ENCODE measurements at regions not wholly inside any gene's neighbourhood (a gene's known extent, or its start where the extent isn't known, plus 50 kb on each side); places are given as distances from the start of the nearest gene placed in this dataset.

DNA sequence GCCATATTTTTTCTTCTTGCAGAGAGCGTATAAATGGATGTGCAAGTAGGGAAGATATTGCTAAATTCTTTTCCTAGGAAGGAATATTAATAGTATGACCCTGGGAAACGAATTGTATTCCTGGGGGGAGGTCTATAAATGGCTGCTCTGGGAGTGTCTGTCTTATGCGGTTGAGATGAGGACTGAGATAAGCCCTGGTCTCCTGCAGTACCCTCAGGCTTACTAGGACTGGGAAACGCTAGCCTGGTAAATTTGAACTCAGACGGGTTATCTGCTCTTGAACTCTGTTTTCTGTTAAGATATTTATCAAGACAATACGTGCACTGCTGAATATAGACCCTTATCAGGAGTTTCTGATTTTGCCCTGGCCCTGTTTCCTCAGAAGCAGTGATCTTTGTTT is 1126.4 kb upstream of the C9orf72 start:
- Histone ChIP-seq H3K4me3 (no peak overlapping the region), H3K27me3 (ENCODE audit: low read depth) (no peaks in the 10 kb centered on the region), H3K9me3 (peaks cover 12% of the 10 kb centered on the region), H3K27ac (no peak overlapping the region), H3K36me3 (no peaks in the 10 kb centered on the region), H3K4me1 (no peaks in the 10 kb centered on the region)
- no peak for ATAC-seq
- TF ChIP-seq, protein P1, sequence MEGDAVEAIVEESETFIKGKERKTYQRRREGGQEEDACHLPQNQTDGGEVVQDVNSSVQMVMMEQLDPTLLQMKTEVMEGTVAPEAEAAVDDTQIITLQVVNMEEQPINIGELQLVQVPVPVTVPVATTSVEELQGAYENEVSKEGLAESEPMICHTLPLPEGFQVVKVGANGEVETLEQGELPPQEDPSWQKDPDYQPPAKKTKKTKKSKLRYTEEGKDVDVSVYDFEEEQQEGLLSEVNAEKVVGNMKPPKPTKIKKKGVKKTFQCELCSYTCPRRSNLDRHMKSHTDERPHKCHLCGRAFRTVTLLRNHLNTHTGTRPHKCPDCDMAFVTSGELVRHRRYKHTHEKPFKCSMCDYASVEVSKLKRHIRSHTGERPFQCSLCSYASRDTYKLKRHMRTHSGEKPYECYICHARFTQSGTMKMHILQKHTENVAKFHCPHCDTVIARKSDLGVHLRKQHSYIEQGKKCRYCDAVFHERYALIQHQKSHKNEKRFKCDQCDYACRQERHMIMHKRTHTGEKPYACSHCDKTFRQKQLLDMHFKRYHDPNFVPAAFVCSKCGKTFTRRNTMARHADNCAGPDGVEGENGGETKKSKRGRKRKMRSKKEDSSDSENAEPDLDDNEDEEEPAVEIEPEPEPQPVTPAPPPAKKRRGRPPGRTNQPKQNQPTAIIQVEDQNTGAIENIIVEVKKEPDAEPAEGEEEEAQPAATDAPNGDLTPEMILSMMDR (IDR thresholded peaks at IDR 0.05): no peak
- intact Hi-C loops (cut with DNase I): no loop called here
- no peak for DNase-seq

DNA sequence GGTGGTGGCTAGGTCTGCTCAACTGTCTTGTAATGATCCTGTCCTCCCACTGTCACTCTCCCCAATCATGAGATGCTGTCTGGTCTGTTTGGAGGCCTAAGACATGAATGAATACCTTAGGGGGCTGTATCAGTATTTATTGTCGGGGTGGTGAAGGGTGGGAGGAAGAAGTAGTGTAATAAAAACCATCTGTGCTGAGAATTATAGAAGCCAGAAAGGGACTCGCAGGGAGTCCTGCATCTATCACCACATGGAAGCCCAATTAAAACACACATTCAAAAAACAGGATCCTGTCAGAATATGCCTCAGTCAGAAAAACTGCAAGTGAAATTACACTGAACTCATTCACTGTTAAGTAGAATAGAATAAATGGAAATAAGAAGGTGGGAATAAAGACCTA is 1134.3 kb upstream of the C9orf72 start:
- TF ChIP-seq, protein P1 (IDR thresholded peaks at IDR 0.05): no peak
- intact Hi-C loops (cut with DNase I): no loop called here

DNA sequence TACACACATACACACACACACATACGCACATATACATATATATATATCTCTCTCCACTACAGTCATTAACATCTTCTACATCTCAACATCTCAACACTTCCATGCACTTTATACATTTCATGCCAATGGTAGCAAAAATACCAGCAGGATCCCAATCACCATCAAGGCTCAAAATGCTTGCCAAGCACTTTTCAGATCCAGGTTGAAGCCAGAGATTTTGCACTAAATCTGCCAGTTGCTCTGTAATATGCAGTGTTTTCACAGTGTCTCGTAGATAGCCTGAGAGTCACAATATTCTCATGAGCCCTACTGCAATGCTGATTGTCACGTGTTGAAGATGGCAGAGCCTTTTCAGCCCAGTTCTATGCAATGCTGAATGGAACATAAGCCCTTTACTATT is 1140.9 kb upstream of the C9orf72 start:
- intact Hi-C loops (cut with DNase I): no loop called here
- TF ChIP-seq, protein P1 (IDR thresholded peaks at IDR 0.05): no peak
- DNase-seq: no peak
- Histone ChIP-seq H3K36me3 (no peaks in the 10 kb centered on the region), H3K27ac (no peak overlapping the region), H3K4me3 (no peak overlapping the region), H3K4me1 (no peaks in the 10 kb centered on the region), H3K27me3 (ENCODE audit: low read depth) (no peaks in the 10 kb centered on the region), H3K9me3 (no peaks in the 10 kb centered on the region)
- no peak for ATAC-seq

More for the DNA sequence above, 1134.3 kb upstream of the C9orf72 start:
- Histone ChIP-seq H3K27ac (no peak overlapping the region), H3K27me3 (ENCODE audit: low read depth) (no peaks in the 10 kb centered on the region), H3K9me3 (no peaks in the 10 kb centered on the region), H3K36me3 (no peaks in the 10 kb centered on the region), H3K4me3 (no peak overlapping the region), H3K4me1 (no peaks in the 10 kb centered on the region)
- no peak for DNase-seq
- no peak for ATAC-seq

DNA sequence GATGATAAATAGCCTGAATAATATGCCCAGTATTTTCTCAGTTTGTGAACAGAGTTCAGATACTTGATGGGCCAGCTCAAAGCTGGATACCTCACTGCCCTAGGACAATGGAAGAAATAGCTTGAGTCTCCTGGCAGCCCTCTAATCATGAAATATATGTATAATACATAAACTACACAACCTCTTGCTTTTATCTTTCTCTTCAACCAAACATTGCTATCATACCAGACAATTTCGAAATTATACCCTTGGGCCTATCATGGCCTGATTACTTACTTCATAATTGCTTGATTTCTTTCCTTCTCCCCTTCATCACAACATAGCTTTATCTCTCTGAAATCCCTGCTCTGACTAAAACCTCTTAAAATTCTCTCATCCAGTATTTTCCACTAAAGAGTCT is 1144.9 kb upstream of the C9orf72 start:
- no peaks in the 10 kb centered on the region for H3K4me1 ChIP-seq
- H3K27me3 ChIP-seq (ENCODE audit: low read depth): no peaks in the 10 kb centered on the region
- no peak for DNase-seq
- H3K36me3 ChIP-seq: no peaks in the 10 kb centered on the region
- no peak for ATAC-seq
- intact Hi-C loops (cut with DNase I): no loop called here
- H3K4me3 ChIP-seq: no peak overlapping the region
- TF ChIP-seq, protein P1 (IDR thresholded peaks at IDR 0.05): no peak
- H3K27ac ChIP-seq: no peak overlapping the region
- H3K9me3 ChIP-seq: no peaks in the 10 kb centered on the region

DNA sequence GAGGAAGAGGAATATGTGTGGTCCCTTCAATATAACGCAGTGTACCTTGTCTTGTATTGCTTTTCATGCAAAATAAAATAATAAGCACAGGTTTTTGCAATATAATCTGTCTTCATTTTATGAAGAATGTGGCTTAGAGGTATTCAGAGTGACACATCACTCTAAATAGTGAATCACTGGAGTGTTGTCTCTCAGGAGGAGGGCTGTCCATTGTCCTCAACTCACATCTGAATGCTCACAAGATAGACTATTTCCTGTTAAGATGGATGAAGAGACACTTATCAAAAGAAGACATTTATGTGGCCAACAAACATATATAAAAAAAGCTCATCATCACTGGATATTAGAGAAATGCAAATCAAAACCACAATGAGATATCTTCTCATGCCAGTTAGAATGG is 1147.5 kb upstream of the C9orf72 start:
- Histone ChIP-seq H3K27me3 (ENCODE audit: low read depth) (no peaks in the 10 kb centered on the region), H3K27ac (no peak overlapping the region), H3K4me1 (no peaks in the 10 kb centered on the region), H3K9me3 (no peaks in the 10 kb centered on the region), H3K4me3 (no peak overlapping the region), H3K36me3 (no peaks in the 10 kb centered on the region)
- ATAC-seq (no peak), DNase-seq (no peak)
- intact Hi-C loops (cut with DNase I): no loop called here
- TF ChIP-seq, protein P1 (IDR thresholded peaks at IDR 0.05): no peak

DNA sequence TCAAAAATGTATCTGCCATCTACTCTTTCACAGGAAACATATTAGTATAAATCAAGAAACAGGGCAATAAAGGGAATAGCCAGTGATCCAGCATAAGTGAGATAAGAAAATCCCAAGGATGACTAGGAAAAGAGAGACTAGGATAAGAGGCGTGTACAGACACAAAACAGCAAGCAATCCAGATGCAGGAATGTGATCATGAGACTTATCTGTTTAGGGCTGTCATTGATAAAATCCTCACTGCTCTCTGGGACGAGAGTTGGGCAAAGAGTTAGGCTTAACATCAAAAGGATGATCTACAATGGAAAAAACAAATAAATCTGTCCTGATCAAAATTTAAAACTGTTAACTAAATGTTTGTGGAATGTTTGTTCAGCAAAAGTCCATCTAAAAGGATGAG is 1156.8 kb upstream of the C9orf72 start:
- Histone ChIP-seq H3K4me3 (no peak overlapping the region), H3K27ac (no peak overlapping the region), H3K36me3 (no peaks in the 10 kb centered on the region), H3K4me1 (no peaks in the 10 kb centered on the region), H3K9me3 (no peaks in the 10 kb centered on the region), H3K27me3 (ENCODE audit: low read depth) (no peaks in the 10 kb centered on the region)
- TF ChIP-seq, protein P1 (IDR thresholded peaks at IDR 0.05): no peak
- intact Hi-C loops (cut with DNase I): no loop called here
- no peak for ATAC-seq
- DNase-seq: no peak
